Breast epithelium (tissue), 4 donors: ENCODE measurements at regions not wholly inside any gene's neighbourhood (a gene's known extent, or its start where the extent isn't known, plus 50 kb on each side); places are given as distances from the start of the nearest gene placed in this dataset.

Source experiments
- DNase-seq, 2 donors: peaks; one replicate each; pipeline ENCODE4 v3.0.0-alpha.2; 2019; ENCODE audit warnings: low spot score in 2 of 2
- H3K27ac ChIP-seq, 2 donors: fragments of 200-600 bp; sonication (generic) in 1 of 2; one replicate each; pipeline ENCODE4 v1.5.1; 2016 to 2019; ENCODE audit warnings: mild to moderate bottlenecking in 1 of 2
- H3K27me3 ChIP-seq, 2 donors: fragments of 200-600 bp; sonication (generic) in 1 of 2; one replicate each; pipeline versions ENCODE4 v1.5.1 to v1.6.0; 2017 to 2019; ENCODE audit warnings: control low read depth in 1 of 2, mild to moderate bottlenecking in 1 of 2
- H3K36me3 ChIP-seq: fragments of 200-600 bp; one replicate; pipeline ENCODE4 v1.5.1; 2019
- H3K4me1 ChIP-seq, 2 donors: fragments of 200-600 bp; sonication (generic); one replicate each; pipeline ENCODE4 v1.5.1; 2016 to 2019; ENCODE audit warnings: control low read depth in 1 of 2
- H3K4me3 ChIP-seq, 3 donors: fragments of 200-600 bp; sonication (generic); 1 replicate in 2 of 3; 2 replicates in 1 of 3; pipeline ENCODE4 v1.5.1; 2016 to 2019; ENCODE audit warnings: mild to moderate bottlenecking in 3 of 3, moderate library complexity in 2 of 3
- H3K9me3 ChIP-seq, 2 donors: fragments of 200-600 bp; sonication (generic) in 1 of 2; one replicate each; pipeline ENCODE4 v1.5.1; 2016 to 2019; ENCODE audit warnings: control low read depth in 1 of 2
- POLR2A ChIP-seq: fragments of 450-650 bp; IDR thresholded peaks from one replicate; pipeline ENCODE4 v1.6.1; 2016; ENCODE audit warnings: antibody characterized with exemption, mild to moderate bottlenecking, moderate library complexity
- POLR2AphosphoS5 ChIP-seq, 3 donors: sonication (generic); formaldehyde crosslinking; IDR thresholded peaks; one replicate each; pipeline ENCODE4 v1.6.1; 2017; ENCODE audit warnings: antibody characterized with exemption in 3 of 3
- intact Hi-C: fragments of 100-400 bp; cut with DNase I; formaldehyde crosslinking; loops from one replicate; pipeline ENCODE4 v1.15.1; 2023; ENCODE audit warnings: low total_unique reads
- TF ChIP-seq, protein P1 (sequence below), 3 donors: fragments of 450-650 bp; IDR thresholded peaks; one replicate each; pipeline ENCODE4 v1.5.1; 2016 to 2017; ENCODE audit warnings: antibody characterized with exemption in 3 of 3, mild to moderate bottlenecking in 3 of 3, moderate library complexity in 3 of 3

DNA sequence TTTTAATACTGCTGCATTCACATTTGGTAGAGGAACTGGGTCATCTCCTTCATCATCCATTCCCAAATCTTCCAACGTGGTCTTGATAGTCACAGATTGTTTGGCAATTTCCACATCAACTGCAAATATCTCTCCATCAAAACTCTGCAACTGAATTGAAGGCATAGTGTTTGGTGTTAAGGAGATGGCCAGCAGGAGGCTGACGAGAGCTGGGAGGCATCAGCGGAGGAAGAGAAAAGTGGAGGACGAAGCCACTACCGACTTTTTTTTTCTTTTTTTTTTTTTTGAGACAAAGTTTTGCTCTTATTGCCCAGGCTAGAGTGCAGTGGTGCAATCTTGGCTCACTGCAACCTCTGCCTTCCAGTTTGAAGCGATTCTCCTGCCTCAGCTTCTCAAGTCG is 205.0 kb upstream of the KCTD7 start:
- no peak overlapping the region for H3K4me3 ChIP-seq
- intact Hi-C loops, result loop anchor here (2.0 kb wide), 1 partner anchor 27 kb away; no protein-coding TSS in a partner anchor
- no peak overlapping the region for H3K27ac ChIP-seq
- DNase-seq, result no peak
- no peaks in the 10 kb centered on the region for H3K27me3 ChIP-seq
- H3K36me3 ChIP-seq, result no peaks in the 10 kb centered on the region
- TF ChIP-seq POLR2A, result no peak
- TF ChIP-seq, protein P1, sequence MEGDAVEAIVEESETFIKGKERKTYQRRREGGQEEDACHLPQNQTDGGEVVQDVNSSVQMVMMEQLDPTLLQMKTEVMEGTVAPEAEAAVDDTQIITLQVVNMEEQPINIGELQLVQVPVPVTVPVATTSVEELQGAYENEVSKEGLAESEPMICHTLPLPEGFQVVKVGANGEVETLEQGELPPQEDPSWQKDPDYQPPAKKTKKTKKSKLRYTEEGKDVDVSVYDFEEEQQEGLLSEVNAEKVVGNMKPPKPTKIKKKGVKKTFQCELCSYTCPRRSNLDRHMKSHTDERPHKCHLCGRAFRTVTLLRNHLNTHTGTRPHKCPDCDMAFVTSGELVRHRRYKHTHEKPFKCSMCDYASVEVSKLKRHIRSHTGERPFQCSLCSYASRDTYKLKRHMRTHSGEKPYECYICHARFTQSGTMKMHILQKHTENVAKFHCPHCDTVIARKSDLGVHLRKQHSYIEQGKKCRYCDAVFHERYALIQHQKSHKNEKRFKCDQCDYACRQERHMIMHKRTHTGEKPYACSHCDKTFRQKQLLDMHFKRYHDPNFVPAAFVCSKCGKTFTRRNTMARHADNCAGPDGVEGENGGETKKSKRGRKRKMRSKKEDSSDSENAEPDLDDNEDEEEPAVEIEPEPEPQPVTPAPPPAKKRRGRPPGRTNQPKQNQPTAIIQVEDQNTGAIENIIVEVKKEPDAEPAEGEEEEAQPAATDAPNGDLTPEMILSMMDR (IDR thresholded peaks at IDR 0.05), result no peak
- no peak for TF ChIP-seq POLR2AphosphoS5 (IDR thresholded peaks at IDR 0.05)
- no peaks in the 10 kb centered on the region for H3K4me1 ChIP-seq
- H3K9me3 ChIP-seq, result no peaks in the 10 kb centered on the region

DNA sequence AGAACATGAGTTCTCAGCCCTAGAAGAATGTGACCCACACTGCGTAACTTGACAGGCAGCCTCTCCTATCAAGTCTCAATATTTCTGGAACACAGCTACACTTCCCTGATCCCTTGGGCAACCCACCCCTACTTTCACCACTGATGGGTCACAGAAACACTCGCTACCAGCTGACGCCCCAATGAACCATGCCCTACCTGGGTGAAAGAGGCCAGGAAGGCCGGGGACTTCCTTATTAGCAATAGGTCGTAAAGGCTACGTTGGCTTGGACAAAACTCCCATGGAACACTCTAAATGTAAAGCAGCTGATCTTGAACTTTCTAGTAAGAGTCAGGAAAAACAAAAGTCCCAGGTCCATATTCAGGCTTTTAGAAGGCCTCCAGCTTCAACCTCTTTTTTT is 202.3 kb upstream of the KCTD7 start:
- no peaks in the 10 kb centered on the region for H3K4me1 ChIP-seq
- no peaks in the 10 kb centered on the region for H3K27me3 ChIP-seq
- TF ChIP-seq, protein P1 (IDR thresholded peaks at IDR 0.05), result no peak
- TF ChIP-seq POLR2A (no peak), POLR2AphosphoS5 (IDR thresholded peaks at IDR 0.05) (no peak)
- intact Hi-C loops, result no loop called here
- no peaks in the 10 kb centered on the region for H3K36me3 ChIP-seq
- H3K4me3 ChIP-seq, result no peak overlapping the region
- no peak for DNase-seq
- no peak overlapping the region for H3K27ac ChIP-seq
- no peaks in the 10 kb centered on the region for H3K9me3 ChIP-seq

GRCh38 chr7:66426996-66427395 is 201.7 kb upstream of the KCTD7 start:
- no peaks in the 10 kb centered on the region for H3K9me3 ChIP-seq
- no peaks in the 10 kb centered on the region for H3K27me3 ChIP-seq
- no peak for DNase-seq
- TF ChIP-seq POLR2AphosphoS5 (IDR thresholded peaks at IDR 0.05), result no peak
- TF ChIP-seq, protein P1 (IDR thresholded peaks at IDR 0.05), result no peak
- no peak for TF ChIP-seq POLR2A
- no peaks in the 10 kb centered on the region for H3K4me1 ChIP-seq
- H3K27ac ChIP-seq, result no peak overlapping the region
- H3K4me3 ChIP-seq, result no peak overlapping the region
- H3K36me3 ChIP-seq, result no peaks in the 10 kb centered on the region
- intact Hi-C loops, result no loop called here

DNA sequence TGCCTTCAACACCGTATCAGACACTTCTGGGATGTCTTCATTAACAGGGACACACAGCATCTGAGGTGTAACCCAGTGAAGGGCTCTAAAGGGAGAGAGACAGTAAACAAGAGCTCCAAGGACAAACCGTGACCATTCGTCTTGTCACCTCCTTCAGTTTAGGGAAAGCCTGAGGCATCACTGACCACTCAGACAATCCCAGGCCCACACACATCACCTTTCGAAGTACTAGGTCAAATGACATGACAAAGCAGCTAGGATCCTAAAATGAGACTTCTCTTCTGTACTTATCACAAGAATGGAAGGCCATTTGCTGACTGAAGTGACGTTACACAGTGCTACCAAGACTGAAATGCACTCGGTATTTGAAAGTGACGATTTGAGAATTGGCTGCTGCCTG is 200.7 kb upstream of the KCTD7 start:
- Histone ChIP-seq H3K27ac (no peak overlapping the region), H3K9me3 (no peaks in the 10 kb centered on the region), H3K4me1 (no peaks in the 10 kb centered on the region), H3K27me3 (no peaks in the 10 kb centered on the region), H3K36me3 (no peaks in the 10 kb centered on the region), H3K4me3 (no peak overlapping the region)
- intact Hi-C loops, result no loop called here
- TF ChIP-seq POLR2AphosphoS5 (IDR thresholded peaks at IDR 0.05) (no peak), POLR2A (no peak)
- TF ChIP-seq, protein P1 (IDR thresholded peaks at IDR 0.05), result no peak
- DNase-seq, result no peak

DNA sequence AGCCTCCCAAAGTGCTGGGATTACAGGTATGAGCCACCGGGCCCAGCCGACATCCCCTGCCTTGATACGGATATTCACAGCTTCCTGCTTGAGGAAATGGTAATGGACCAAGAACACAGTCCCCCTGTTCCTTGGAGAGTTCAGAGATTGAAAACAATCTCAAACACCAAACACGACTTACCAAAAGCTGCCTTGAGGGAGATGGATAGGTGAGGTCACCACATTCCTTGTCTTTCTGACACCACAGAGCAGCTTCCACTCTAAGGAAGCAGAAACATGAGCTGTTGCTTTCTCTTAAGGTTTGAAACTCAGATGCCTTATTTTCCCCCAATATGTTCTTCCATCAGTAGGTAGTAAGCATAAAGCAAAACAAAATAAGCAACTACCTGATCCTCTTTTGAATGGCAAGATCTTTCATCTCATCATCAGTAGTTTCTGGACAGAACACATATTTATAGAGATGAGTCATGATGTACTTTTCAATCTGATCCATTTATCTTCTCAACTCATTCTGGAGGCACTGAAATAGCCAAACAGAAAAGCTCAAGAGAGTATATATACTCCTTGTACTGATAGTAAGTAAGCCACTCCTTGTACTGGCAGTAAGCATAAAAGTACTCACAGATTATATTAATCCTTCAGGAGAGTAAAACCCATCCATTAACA is 199.1 kb upstream of the KCTD7 start:
- no peaks in the 10 kb centered on the region for H3K27me3 ChIP-seq
- intact Hi-C loops, result no loop called here
- no peaks in the 10 kb centered on the region for H3K36me3 ChIP-seq
- no peaks in the 10 kb centered on the region for H3K4me1 ChIP-seq
- no peak for DNase-seq
- H3K9me3 ChIP-seq, result no peaks in the 10 kb centered on the region
- H3K4me3 ChIP-seq, result no peak overlapping the region
- H3K27ac ChIP-seq, result no peak overlapping the region
- TF ChIP-seq POLR2AphosphoS5 (IDR thresholded peaks at IDR 0.05) (no peak), POLR2A (no peak)
- TF ChIP-seq, protein P1 (IDR thresholded peaks at IDR 0.05), result no peak
